GM21576 (cell line): ENCODE measurements at regions not wholly inside any gene's neighbourhood (a gene's known extent, or its start where the extent isn't known, plus 50 kb on each side); places are given as distances from the start of the nearest gene placed in this dataset.
"Not testable (repeated sequence)": the region's sequence is repeated elsewhere in the genome, so short reads cannot be mapped to it uniquely, and the experiment has no call there.

ENCODE experiments used
- ATAC-seq: cut with Tn5 transposase; IDR thresholded peaks from one replicate; pipeline ENCODE4 v1.9.1; 2021; ENCODE audit warnings: mild to moderate bottlenecking, moderate library complexity; ENCODE audit not compliant: unreplicated experiment

GRCh38 chr3:82521657-82522056 lies 760.2 kb upstream of the GBE1 start:
- ATAC-seq = no peak

GRCh38 chr3:82520846-82521245 lies 759.4 kb upstream of the GBE1 start:
- ATAC-seq = no peak

GRCh38 chr3:82509951-82510603 lies 748.6 kb upstream of the GBE1 start:
- ATAC-seq = no peak

GRCh38 chr3:82509106-82509842 lies 747.8 kb upstream of the GBE1 start:
- no peak for ATAC-seq

GRCh38 chr3:82506204-82506603 lies 744.8 kb upstream of the GBE1 start:
- ATAC-seq = no peak

GRCh38 chr3:82505079-82505756 lies 743.8 kb upstream of the GBE1 start:
- no peak for ATAC-seq

GRCh38 chr3:82498186-82498585 lies 736.7 kb upstream of the GBE1 start:
- ATAC-seq = no peak

- ATAC-seq = no peak
Measured at GRCh38 chr3:82496890-82497560, 735.6 kb upstream of the GBE1 start.

- ATAC-seq = no peak
Measured at GRCh38 chr3:82495655-82496054, 734.2 kb upstream of the GBE1 start.

- ATAC-seq = no peak
Measured at GRCh38 chr3:82494977-82495489, 733.6 kb upstream of the GBE1 start.

GRCh38 chr3:82493858-82494257 lies 732.4 kb upstream of the GBE1 start:
- no peak for ATAC-seq

GRCh38 chr3:82475306-82475705 lies 713.9 kb upstream of the GBE1 start:
- ATAC-seq = no peak

- no peak for ATAC-seq
Measured at GRCh38 chr3:82474711-82475110, 713.3 kb upstream of the GBE1 start.

- no peak for ATAC-seq
Measured at GRCh38 chr3:82473864-82474541, 712.6 kb upstream of the GBE1 start.

- ATAC-seq = no peak
Measured at GRCh38 chr3:82467051-82467450, 705.6 kb upstream of the GBE1 start.

GRCh38 chr3:82462977-82463376 lies 701.5 kb upstream of the GBE1 start:
- ATAC-seq = no peak

GRCh38 chr3:82461049-82461889 lies 699.8 kb upstream of the GBE1 start:
- no peak for ATAC-seq

GRCh38 chr3:82448320-82448719 lies 686.9 kb upstream of the GBE1 start:
- no peak for ATAC-seq

- ATAC-seq = not testable (repeated sequence)
Measured at GRCh38 chr3:82428821-82429220, 667.4 kb upstream of the GBE1 start.

GRCh38 chr3:82424031-82424339 lies 662.5 kb upstream of the GBE1 start:
- ATAC-seq = no peak
